GM23338 (cell line): ENCODE measurements at regions not wholly inside any gene's neighbourhood (a gene's known extent, or its start where the extent isn't known, plus 50 kb on each side); places are given as distances from the start of the nearest gene placed in this dataset.
A peak's percentile ranks its signal among the peaks of the same experiment; 100 is the strongest.

Experiments
- ATAC-seq: fragments of 200-7000 bp; cut with Tn5 transposase; 3 replicates; pipeline ENCODE4 v1.9.1; 2020
- DNase-seq: peaks from one replicate; pipeline ENCODE4 v3.0.0-alpha.2; 2015; ENCODE audit warnings: low spot score
- H2AFZ ChIP-seq: fragments of 200-600 bp; sonication (generic); 2 replicates; pipeline ENCODE4 v1.8.0; 2016; ENCODE audit warnings: antibody characterized with exemption, mild to moderate bottlenecking, moderate library complexity
- H3F3A ChIP-seq: fragments of 200-600 bp; sonication (generic); replicated peaks from 2 replicates; pipeline ENCODE4 v1.8.0; 2017; ENCODE audit warnings: antibody characterized with exemption, mixed run types, low read depth
- H3K27ac ChIP-seq: fragments of 200-600 bp; sonication (generic); 2 replicates; pipeline ENCODE4 v1.6.1; 2016; ENCODE audit warnings: low read depth
- H3K27me3 ChIP-seq: fragments of 200-600 bp; sonication (generic); 2 replicates; pipeline ENCODE4 v1.8.0; 2016; ENCODE audit warnings: mild to moderate bottlenecking, mixed run types, moderate library complexity; ENCODE audit not compliant: insufficient read depth
- H3K36me3 ChIP-seq: fragments of 200-600 bp; sonication (generic); 2 replicates; pipeline ENCODE4 v1.8.0; 2016; ENCODE audit warnings: mild to moderate bottlenecking; ENCODE audit not compliant: insufficient read depth
- H3K4me1 ChIP-seq: fragments of 200-600 bp; sonication (generic); 2 replicates; pipeline ENCODE4 v1.8.0; 2016; ENCODE audit warnings: mild to moderate bottlenecking, moderate library complexity; ENCODE audit not compliant: insufficient read depth
- H3K4me2 ChIP-seq: fragments of 200-600 bp; sonication (generic); 2 replicates; pipeline ENCODE4 v1.7.1; 2017; ENCODE audit warnings: mixed run types
- H3K4me3 ChIP-seq: fragments of 200-600 bp; sonication (generic); 2 replicates; pipeline ENCODE4 v1.6.1; 2016; ENCODE audit warnings: mixed run types
- H3K79me2 ChIP-seq: fragments of 200-600 bp; sonication (generic); replicated peaks from 2 replicates; pipeline ENCODE4 v1.8.0; 2017; ENCODE audit warnings: mild to moderate bottlenecking; ENCODE audit not compliant: insufficient read depth
- H3K9me2 ChIP-seq: fragments of 200-600 bp; sonication (generic); 2 replicates; pipeline ENCODE4 v1.8.0; 2017; ENCODE audit not compliant: insufficient read depth
- H4K20me1 ChIP-seq: fragments of 200-600 bp; sonication (generic); replicated peaks from 2 replicates; pipeline ENCODE4 v1.8.0; 2017; ENCODE audit warnings: mild to moderate bottlenecking; ENCODE audit not compliant: insufficient read depth
- H3K27ac Mint-ChIP-seq: 2 replicates; pipeline ENCODE4 v1.8.0; 2020; ENCODE audit warnings: inconsistent platforms, mild to moderate bottlenecking, moderate library complexity, mixed read lengths
- H3K27me3 Mint-ChIP-seq: 3 replicates; pipeline ENCODE4 v1.8.0; 2022; ENCODE audit warnings: low read depth, mild to moderate bottlenecking, moderate library complexity, mixed read lengths, inconsistent platforms; ENCODE audit not compliant: insufficient read depth, poor library complexity
- H3K36me3 Mint-ChIP-seq: 3 replicates; pipeline ENCODE4 v1.8.0; 2021; ENCODE audit warnings: low read depth, mild to moderate bottlenecking, inconsistent platforms, moderate library complexity, mixed read lengths
- H3K4me1 Mint-ChIP-seq: 3 replicates; pipeline ENCODE4 v1.8.0; 2020; ENCODE audit warnings: mild to moderate bottlenecking, inconsistent platforms, mixed read lengths
- H3K4me3 Mint-ChIP-seq: 3 replicates; pipeline ENCODE4 v1.8.0; 2021; ENCODE audit warnings: moderate library complexity, mild to moderate bottlenecking, inconsistent platforms, mixed read lengths
- H3K9me3 Mint-ChIP-seq: 3 replicates; pipeline ENCODE4 v1.8.0; 2020; ENCODE audit warnings: moderate library complexity, mild to moderate bottlenecking, inconsistent platforms, mixed read lengths
- CREB1 ChIP-seq: fragments of 250-450 bp; sonication (Bioruptor Pico); IDR thresholded peaks from 2 replicates; pipeline ENCODE4 v1.5.0; 2020; ENCODE audit warnings: low read depth, mild to moderate bottlenecking, moderate library complexity
- EZH2 ChIP-seq: fragments of 200-600 bp; sonication (generic); IDR thresholded peaks from one replicate; pipeline ENCODE4 v1.8.0; 2017; ENCODE audit warnings: antibody characterized with exemption, mild to moderate bottlenecking, low read depth; ENCODE audit not compliant: unreplicated experiment
- EZH2phosphoT487 ChIP-seq: fragments of 200-600 bp; sonication (generic); IDR thresholded peaks from one replicate; pipeline ENCODE4 v1.8.1; 2018; ENCODE audit warnings: antibody characterized with exemption; ENCODE audit not compliant: unreplicated experiment
- JUNB ChIP-seq: IDR thresholded peaks from one replicate; pipeline ENCODE4 v1.6.1; 2016; ENCODE audit warnings: antibody characterized with exemption; ENCODE audit not compliant: unreplicated experiment
- NANOG ChIP-seq: IDR thresholded peaks from 2 replicates; pipeline ENCODE4 v1.6.1; 2016; ENCODE audit warnings: antibody characterized with exemption, borderline replicate concordance
- POLR2AphosphoS5 ChIP-seq: IDR thresholded peaks from 2 replicates; pipeline ENCODE4 v1.6.1; 2016; ENCODE audit warnings: antibody characterized with exemption, low read depth
- STAT1 ChIP-seq: IDR thresholded peaks from one replicate; pipeline ENCODE4 v1.6.1; 2016; ENCODE audit warnings: antibody characterized with exemption; ENCODE audit not compliant: unreplicated experiment
- ZNF114 ChIP-seq: fragments of 250-450 bp; sonication (Bioruptor Pico); IDR thresholded peaks from 2 replicates; pipeline ENCODE4 v1.5.0; 2020; ENCODE audit warnings: mild to moderate bottlenecking, moderate library complexity
- ZNF331 ChIP-seq: fragments of 250-450 bp; sonication (Bioruptor Pico); IDR thresholded peaks from 2 replicates; pipeline ENCODE4 v1.5.0; 2020; ENCODE audit warnings: low read depth, mild to moderate bottlenecking, moderate library complexity
- TF ChIP-seq, protein P1 (sequence below): IDR thresholded peaks from 2 replicates; pipeline ENCODE4 v1.6.1; 2016; ENCODE audit warnings: antibody characterized with exemption
- TF ChIP-seq, protein P2 (sequence below): IDR thresholded peaks from one replicate; pipeline ENCODE4 v1.6.1; 2018; ENCODE audit warnings: antibody characterized with exemption; ENCODE audit not compliant: unreplicated experiment
- TF ChIP-seq, protein P3 (sequence below): fragments of 250-450 bp; sonication (Bioruptor Pico); IDR thresholded peaks from 2 replicates; pipeline ENCODE4 v1.5.0; 2020; ENCODE audit warnings: mild to moderate bottlenecking, moderate library complexity
- TF ChIP-seq, protein P4 (sequence below), 2 experiments: fragments of 200-600 bp in 1 of 2; sonication (generic) in 1 of 2; conservative IDR thresholded peaks; 2 replicates each; pipeline versions ENCODE4 v1.5.1 to v1.6.1; 2016 to 2017; ENCODE audit warnings: antibody characterized with exemption in 2 of 2, low read depth in 2 of 2, mild to moderate bottlenecking in 2 of 2, moderate library complexity in 1 of 2

DNA sequence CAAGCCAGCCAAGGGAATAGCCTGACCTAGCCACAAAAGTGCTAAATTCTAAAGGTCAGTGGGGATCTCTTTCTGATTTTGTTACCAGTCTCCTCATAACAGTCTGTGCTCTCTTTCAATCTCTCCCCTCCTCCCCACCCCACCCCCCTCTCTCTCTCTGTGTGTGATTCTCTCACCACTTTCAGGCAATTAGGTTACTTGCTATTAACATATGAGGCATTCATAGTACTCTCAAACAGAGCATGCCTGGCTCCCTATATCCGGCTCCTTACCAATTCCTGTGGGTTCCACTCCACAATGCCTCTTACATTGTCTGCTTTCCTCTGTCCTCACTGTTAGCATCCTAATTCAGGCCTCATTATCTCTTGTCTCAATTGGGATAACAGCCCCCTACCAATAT, 464.3 kb upstream of the DEPDC1 start:
- no peaks in the 10 kb centered on the region for H3K36me3 ChIP-seq
- 0 out of 2 replicates have a peak, but pooled peaks cover 10% of the 10 kb centered on the region for H3K9me2 ChIP-seq
- ATAC-seq (peak; percentile 68), DNase-seq (peak; percentile 18)
- peaks cover 13% of the 10 kb centered on the region for H3K4me1 ChIP-seq
- Mint-ChIP-seq H3K36me3 (no peaks in the 10 kb centered on the region), H3K4me1 (peaks cover 24% of the 10 kb centered on the region), H3K9me3 (no peaks in the 10 kb centered on the region), H3K27ac (0 out of 2 replicates have a peak overlapping the region, but pooled peaks have one; percentile 15), H3K4me3 (no peak overlapping the region), H3K27me3 (peaks cover 4% of the 10 kb centered on the region)
- no peaks in the 10 kb centered on the region for H4K20me1 ChIP-seq
- no peaks in the 10 kb centered on the region for H3K79me2 ChIP-seq
- no peak overlapping the region for H3K4me3 ChIP-seq
- peak overlapping the region; percentile 33 for H3K4me2 ChIP-seq
- peak overlapping the region; percentile 78; the same call in 1 of the 2 replicates for H2AFZ ChIP-seq
- TF ChIP-seq, protein P1, sequence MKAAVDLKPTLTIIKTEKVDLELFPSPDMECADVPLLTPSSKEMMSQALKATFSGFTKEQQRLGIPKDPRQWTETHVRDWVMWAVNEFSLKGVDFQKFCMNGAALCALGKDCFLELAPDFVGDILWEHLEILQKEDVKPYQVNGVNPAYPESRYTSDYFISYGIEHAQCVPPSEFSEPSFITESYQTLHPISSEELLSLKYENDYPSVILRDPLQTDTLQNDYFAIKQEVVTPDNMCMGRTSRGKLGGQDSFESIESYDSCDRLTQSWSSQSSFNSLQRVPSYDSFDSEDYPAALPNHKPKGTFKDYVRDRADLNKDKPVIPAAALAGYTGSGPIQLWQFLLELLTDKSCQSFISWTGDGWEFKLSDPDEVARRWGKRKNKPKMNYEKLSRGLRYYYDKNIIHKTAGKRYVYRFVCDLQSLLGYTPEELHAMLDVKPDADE = no peak
- TF ChIP-seq STAT1 (no peak), ZNF331 (no peak), EZH2phosphoT487 (no peak), POLR2AphosphoS5 (no peak), JUNB (no peak), EZH2 (no peak), NANOG (no peak), ZNF114 (CRISPR knock-in tag) (no peak), CREB1 (CRISPR knock-in tag) (no peak)
- TF ChIP-seq, protein P2, sequence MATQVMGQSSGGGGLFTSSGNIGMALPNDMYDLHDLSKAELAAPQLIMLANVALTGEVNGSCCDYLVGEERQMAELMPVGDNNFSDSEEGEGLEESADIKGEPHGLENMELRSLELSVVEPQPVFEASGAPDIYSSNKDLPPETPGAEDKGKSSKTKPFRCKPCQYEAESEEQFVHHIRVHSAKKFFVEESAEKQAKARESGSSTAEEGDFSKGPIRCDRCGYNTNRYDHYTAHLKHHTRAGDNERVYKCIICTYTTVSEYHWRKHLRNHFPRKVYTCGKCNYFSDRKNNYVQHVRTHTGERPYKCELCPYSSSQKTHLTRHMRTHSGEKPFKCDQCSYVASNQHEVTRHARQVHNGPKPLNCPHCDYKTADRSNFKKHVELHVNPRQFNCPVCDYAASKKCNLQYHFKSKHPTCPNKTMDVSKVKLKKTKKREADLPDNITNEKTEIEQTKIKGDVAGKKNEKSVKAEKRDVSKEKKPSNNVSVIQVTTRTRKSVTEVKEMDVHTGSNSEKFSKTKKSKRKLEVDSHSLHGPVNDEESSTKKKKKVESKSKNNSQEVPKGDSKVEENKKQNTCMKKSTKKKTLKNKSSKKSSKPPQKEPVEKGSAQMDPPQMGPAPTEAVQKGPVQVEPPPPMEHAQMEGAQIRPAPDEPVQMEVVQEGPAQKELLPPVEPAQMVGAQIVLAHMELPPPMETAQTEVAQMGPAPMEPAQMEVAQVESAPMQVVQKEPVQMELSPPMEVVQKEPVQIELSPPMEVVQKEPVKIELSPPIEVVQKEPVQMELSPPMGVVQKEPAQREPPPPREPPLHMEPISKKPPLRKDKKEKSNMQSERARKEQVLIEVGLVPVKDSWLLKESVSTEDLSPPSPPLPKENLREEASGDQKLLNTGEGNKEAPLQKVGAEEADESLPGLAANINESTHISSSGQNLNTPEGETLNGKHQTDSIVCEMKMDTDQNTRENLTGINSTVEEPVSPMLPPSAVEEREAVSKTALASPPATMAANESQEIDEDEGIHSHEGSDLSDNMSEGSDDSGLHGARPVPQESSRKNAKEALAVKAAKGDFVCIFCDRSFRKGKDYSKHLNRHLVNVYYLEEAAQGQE = no peak
- TF ChIP-seq, protein P3, sequence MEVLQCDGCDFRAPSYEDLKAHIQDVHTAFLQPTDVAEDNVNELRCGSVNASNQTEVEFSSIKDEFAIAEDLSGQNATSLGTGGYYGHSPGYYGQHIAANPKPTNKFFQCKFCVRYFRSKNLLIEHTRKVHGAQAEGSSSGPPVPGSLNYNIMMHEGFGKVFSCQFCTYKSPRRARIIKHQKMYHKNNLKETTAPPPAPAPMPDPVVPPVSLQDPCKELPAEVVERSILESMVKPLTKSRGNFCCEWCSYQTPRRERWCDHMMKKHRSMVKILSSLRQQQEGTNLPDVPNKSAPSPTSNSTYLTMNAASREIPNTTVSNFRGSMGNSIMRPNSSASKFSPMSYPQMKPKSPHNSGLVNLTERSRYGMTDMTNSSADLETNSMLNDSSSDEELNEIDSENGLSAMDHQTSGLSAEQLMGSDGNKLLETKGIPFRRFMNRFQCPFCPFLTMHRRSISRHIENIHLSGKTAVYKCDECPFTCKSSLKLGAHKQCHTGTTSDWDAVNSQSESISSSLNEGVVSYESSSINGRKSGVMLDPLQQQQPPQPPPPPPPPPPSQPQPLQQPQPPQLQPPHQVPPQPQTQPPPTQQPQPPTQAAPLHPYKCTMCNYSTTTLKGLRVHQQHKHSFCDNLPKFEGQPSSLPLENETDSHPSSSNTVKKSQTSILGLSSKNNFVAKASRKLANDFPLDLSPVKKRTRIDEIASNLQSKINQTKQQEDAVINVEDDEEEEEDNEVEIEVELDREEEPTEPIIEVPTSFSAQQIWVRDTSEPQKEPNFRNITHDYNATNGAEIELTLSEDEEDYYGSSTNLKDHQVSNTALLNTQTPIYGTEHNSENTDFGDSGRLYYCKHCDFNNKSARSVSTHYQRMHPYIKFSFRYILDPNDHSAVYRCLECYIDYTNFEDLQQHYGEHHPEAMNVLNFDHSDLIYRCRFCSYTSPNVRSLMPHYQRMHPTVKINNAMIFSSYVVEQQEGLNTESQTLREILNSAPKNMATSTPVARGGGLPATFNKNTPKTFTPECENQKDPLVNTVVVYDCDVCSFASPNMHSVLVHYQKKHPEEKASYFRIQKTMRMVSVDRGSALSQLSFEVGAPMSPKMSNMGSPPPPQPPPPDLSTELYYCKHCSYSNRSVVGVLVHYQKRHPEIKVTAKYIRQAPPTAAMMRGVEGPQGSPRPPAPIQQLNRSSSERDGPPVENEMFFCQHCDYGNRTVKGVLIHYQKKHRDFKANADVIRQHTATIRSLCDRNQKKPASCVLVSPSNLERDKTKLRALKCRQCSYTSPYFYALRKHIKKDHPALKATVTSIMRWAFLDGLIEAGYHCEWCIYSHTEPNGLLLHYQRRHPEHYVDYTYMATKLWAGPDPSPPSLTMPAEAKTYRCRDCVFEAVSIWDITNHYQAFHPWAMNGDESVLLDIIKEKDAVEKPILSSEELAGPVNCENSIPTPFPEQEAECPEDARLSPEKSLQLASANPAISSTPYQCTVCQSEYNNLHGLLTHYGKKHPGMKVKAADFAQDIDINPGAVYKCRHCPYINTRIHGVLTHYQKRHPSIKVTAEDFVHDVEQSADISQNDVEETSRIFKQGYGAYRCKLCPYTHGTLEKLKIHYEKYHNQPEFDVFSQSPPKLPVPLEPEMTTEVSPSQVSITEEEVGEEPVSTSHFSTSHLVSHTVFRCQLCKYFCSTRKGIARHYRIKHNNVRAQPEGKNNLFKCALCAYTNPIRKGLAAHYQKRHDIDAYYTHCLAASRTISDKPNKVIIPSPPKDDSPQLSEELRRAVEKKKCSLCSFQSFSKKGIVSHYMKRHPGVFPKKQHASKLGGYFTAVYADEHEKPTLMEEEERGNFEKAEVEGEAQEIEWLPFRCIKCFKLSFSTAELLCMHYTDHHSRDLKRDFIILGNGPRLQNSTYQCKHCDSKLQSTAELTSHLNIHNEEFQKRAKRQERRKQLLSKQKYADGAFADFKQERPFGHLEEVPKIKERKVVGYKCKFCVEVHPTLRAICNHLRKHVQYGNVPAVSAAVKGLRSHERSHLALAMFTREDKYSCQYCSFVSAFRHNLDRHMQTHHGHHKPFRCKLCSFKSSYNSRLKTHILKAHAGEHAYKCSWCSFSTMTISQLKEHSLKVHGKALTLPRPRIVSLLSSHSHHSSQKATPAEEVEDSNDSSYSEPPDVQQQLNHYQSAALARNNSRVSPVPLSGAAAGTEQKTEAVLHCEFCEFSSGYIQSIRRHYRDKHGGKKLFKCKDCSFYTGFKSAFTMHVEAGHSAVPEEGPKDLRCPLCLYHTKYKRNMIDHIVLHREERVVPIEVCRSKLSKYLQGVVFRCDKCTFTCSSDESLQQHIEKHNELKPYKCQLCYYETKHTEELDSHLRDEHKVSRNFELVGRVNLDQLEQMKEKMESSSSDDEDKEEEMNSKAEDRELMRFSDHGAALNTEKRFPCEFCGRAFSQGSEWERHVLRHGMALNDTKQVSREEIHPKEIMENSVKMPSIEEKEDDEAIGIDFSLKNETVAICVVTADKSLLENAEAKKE (CRISPR knock-in tag) = no peak
- TF ChIP-seq, protein P4, sequence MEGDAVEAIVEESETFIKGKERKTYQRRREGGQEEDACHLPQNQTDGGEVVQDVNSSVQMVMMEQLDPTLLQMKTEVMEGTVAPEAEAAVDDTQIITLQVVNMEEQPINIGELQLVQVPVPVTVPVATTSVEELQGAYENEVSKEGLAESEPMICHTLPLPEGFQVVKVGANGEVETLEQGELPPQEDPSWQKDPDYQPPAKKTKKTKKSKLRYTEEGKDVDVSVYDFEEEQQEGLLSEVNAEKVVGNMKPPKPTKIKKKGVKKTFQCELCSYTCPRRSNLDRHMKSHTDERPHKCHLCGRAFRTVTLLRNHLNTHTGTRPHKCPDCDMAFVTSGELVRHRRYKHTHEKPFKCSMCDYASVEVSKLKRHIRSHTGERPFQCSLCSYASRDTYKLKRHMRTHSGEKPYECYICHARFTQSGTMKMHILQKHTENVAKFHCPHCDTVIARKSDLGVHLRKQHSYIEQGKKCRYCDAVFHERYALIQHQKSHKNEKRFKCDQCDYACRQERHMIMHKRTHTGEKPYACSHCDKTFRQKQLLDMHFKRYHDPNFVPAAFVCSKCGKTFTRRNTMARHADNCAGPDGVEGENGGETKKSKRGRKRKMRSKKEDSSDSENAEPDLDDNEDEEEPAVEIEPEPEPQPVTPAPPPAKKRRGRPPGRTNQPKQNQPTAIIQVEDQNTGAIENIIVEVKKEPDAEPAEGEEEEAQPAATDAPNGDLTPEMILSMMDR (conservative IDR thresholded peaks at IDR 0.05; ENCODE audit: low read depth in 2 of 2) = no peak
- no peak overlapping the region; the same call in 1 of the 2 replicates for H3K27ac ChIP-seq
- H3F3A ChIP-seq = no peaks in the 10 kb centered on the region
- no peaks in the 10 kb centered on the region for H3K27me3 ChIP-seq
